ENCODE measurements at regions not wholly inside any gene's neighbourhood (a gene's known extent, or its start where the extent isn't known, plus 50 kb on each side); places are given as distances from the start of the nearest gene placed in this dataset.
"Not testable (repeated sequence)": the region's sequence is repeated elsewhere in the genome, so short reads cannot be mapped to it uniquely, and the experiment has no call there.

- 68 to 78% methylated on average over 3 of the region's 3 CpGs for WGBS, 2 donors
- Histone ChIP-seq H3K4me1 (ENCODE audit: control insufficient read depth in 5 of 5, insufficient read depth in 5 of 5, low read length in 5 of 5) (no peaks in the 10 kb centered on the region), H3K9ac (ENCODE audit: insufficient read depth in 1 of 2, low read length in 2 of 2) (no peak overlapping the region), H3K4me3 (no peak overlapping the region), H3K9me3 (ENCODE audit: control insufficient read depth in 4 of 4, insufficient read depth in 3 of 4, low read length in 3 of 4) (no peaks in the 10 kb centered on the region), H3K27ac (ENCODE audit: low read depth in 1 of 2, low read length in 1 of 2) (no peak overlapping the region), H3K27me3 (ENCODE audit: control insufficient read depth in 3 of 3, insufficient read depth in 3 of 3, low read length in 2 of 3) (no peaks in the 10 kb centered on the region), H3K36me3 (ENCODE audit: control insufficient read depth in 4 of 4, insufficient read depth in 4 of 4, low read length in 4 of 4) (no peaks in the 10 kb centered on the region)
- no peak for TF ChIP-seq CTCF (IDR thresholded peaks at IDR 0.05; ENCODE audit: control extremely low read depth, extremely low read depth)
- no peak for ATAC-seq (ENCODE audit: insufficient read depth, low FRiP score)
- DNase-seq: no peak
These were observed 303.1 kb downstream of the IZUMO3 start for GRCh38 chr9:24242576-24242975.

DNA sequence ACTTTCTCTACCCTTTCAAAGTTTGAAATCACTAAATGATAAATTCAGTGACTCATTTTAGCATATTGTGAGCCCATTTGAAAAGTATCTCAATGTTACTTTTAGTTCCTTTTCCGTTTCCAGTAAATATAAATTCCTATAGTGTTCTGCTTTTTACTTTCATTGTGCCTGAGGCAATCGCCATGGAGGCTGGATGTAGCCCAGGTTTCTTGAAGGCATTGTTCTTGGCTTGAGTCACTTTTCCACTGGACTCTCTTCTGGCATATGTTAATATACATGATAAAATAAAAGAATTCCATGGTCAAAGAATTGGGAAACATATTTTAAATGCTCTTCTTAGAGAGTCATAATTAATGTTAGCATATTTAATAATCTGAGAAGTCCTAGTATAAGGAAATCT is 327.0 kb downstream of the IZUMO3 start:
- Histone ChIP-seq H3K27me3 (ENCODE audit: control insufficient read depth in 3 of 3, insufficient read depth in 3 of 3, low read length in 2 of 3) (no peaks in the 10 kb centered on the region), H3K36me3 (ENCODE audit: control insufficient read depth in 4 of 4, insufficient read depth in 4 of 4, low read length in 4 of 4) (no peaks in the 10 kb centered on the region), H3K9ac (ENCODE audit: insufficient read depth in 1 of 2, low read length in 2 of 2) (no peak overlapping the region), H3K4me1 (ENCODE audit: control insufficient read depth in 5 of 5, insufficient read depth in 5 of 5, low read length in 5 of 5) (no peaks in the 10 kb centered on the region), H3K9me3 (ENCODE audit: control insufficient read depth in 4 of 4, insufficient read depth in 3 of 4, low read length in 3 of 4) (no peaks in the 10 kb centered on the region), H3K4me3 (no peak overlapping the region), H3K27ac (ENCODE audit: low read depth in 1 of 2, low read length in 1 of 2) (no peak overlapping the region)
- no peak for ATAC-seq (ENCODE audit: insufficient read depth, low FRiP score)
- no peak for TF ChIP-seq CTCF (IDR thresholded peaks at IDR 0.05; ENCODE audit: control extremely low read depth, extremely low read depth)
- DNase-seq: no peak
- 84 to 90% methylated on average over 2 of the region's 2 CpGs for WGBS, 2 donors

GRCh38 chr9:24210641-24211040 is 335.1 kb downstream of the IZUMO3 start:
- H3K4me1 ChIP-seq (ENCODE audit: control insufficient read depth in 5 of 5, insufficient read depth in 5 of 5, low read length in 5 of 5): no peaks in the 10 kb centered on the region
- no peaks in the 10 kb centered on the region for H3K36me3 ChIP-seq (ENCODE audit: control insufficient read depth in 4 of 4, insufficient read depth in 4 of 4, low read length in 4 of 4)
- H3K9ac ChIP-seq (ENCODE audit: insufficient read depth in 1 of 2, low read length in 2 of 2): no peak overlapping the region
- WGBS, 2 donors: 76 to 81% methylated on average over 2 of the region's 2 CpGs
- no peak for DNase-seq
- no peak for ATAC-seq (ENCODE audit: insufficient read depth, low FRiP score)
- H3K9me3 ChIP-seq (ENCODE audit: control insufficient read depth in 4 of 4, insufficient read depth in 3 of 4, low read length in 3 of 4): peaks cover 0 to 6% (median under 1%) of the 10 kb centered on the region in 4 donors
- TF ChIP-seq CTCF (IDR thresholded peaks at IDR 0.05; ENCODE audit: control extremely low read depth, extremely low read depth): no peak
- H3K4me3 ChIP-seq: no peak overlapping the region
- no peak overlapping the region for H3K27ac ChIP-seq (ENCODE audit: low read depth in 1 of 2, low read length in 1 of 2)
- H3K27me3 ChIP-seq (ENCODE audit: control insufficient read depth in 3 of 3, insufficient read depth in 3 of 3, low read length in 2 of 3): no peaks in the 10 kb centered on the region

GRCh38 chr9:24189986-24190385 is 355.7 kb downstream of the IZUMO3 start:
- H3K9me3 ChIP-seq (ENCODE audit: control insufficient read depth in 4 of 4, insufficient read depth in 3 of 4, low read length in 3 of 4): no peaks in the 10 kb centered on the region
- no peak for ATAC-seq (ENCODE audit: insufficient read depth, low FRiP score)
- no peak for TF ChIP-seq CTCF (IDR thresholded peaks at IDR 0.05; ENCODE audit: control extremely low read depth, extremely low read depth)
- no peaks in the 10 kb centered on the region for H3K36me3 ChIP-seq (ENCODE audit: control insufficient read depth in 4 of 4, insufficient read depth in 4 of 4, low read length in 4 of 4)
- H3K9ac ChIP-seq (ENCODE audit: insufficient read depth in 1 of 2, low read length in 2 of 2): no peak overlapping the region
- WGBS, 2 donors: 62 to 77% methylated on average over 1 of the region's 1 CpG
- no peaks in the 10 kb centered on the region for H3K4me1 ChIP-seq (ENCODE audit: control insufficient read depth in 5 of 5, insufficient read depth in 5 of 5, low read length in 5 of 5)
- H3K4me3 ChIP-seq: no peak overlapping the region
- DNase-seq: no peak
- no peak overlapping the region for H3K27ac ChIP-seq (ENCODE audit: low read depth in 1 of 2, low read length in 1 of 2)
- no peaks in the 10 kb centered on the region for H3K27me3 ChIP-seq (ENCODE audit: control insufficient read depth in 3 of 3, insufficient read depth in 3 of 3, low read length in 2 of 3)

DNA sequence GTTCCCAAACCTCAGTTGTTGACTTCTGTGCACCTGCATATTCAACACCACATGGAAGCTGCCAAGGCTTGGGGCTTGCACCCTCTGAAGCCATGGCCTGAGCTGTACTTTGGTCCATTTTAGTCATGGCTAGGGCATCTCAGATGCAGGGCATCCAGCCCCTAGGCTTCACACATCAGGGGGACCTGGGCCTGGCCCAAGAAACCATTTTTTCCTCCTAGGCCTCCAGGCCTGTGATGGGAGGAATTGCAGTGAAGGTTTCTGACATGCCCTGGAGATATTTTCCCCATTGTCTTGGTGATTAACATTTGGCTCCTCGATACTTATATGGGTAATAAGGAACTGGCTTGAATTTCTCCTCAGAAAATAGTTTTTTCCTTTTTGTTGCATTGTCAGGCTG is 354.5 kb upstream of the ELAVL2 start:
- peaks cover 0 to 14% (median 4%) of the 10 kb centered on the region in 4 donors for H3K9me3 ChIP-seq (ENCODE audit: control insufficient read depth in 4 of 4, insufficient read depth in 3 of 4, low read length in 3 of 4)
- not testable (repeated sequence) for H3K4me1 ChIP-seq (ENCODE audit: control insufficient read depth in 5 of 5, insufficient read depth in 5 of 5, low read length in 5 of 5); H3K27me3 ChIP-seq (ENCODE audit: control insufficient read depth in 3 of 3, insufficient read depth in 3 of 3, low read length in 2 of 3); H3K4me3 ChIP-seq; H3K27ac ChIP-seq (ENCODE audit: low read depth in 1 of 2, low read length in 1 of 2); H3K36me3 ChIP-seq (ENCODE audit: control insufficient read depth in 4 of 4, insufficient read depth in 4 of 4, low read length in 4 of 4); H3K9ac ChIP-seq (ENCODE audit: insufficient read depth in 1 of 2, low read length in 2 of 2); DNase-seq; ATAC-seq (ENCODE audit: insufficient read depth, low FRiP score)
- 62 to 73% methylated on average over 1 of the region's 1 CpG for WGBS, 2 donors

Data from lung (tissue), 11 donors.